T-helper 2 cell treated with Interferon-gamma antibody and Interleukin-4, amounts not matched to agents 100 ng/mL and 5 ng/mL, for 36 hours (primary cell): ENCODE measurements at regions not wholly inside any gene's neighbourhood (a gene's known extent, or its start where the extent isn't known, plus 50 kb on each side); places are given as distances from the start of the nearest gene placed in this dataset.

Experiments used
- intact Hi-C: fragments of 100-400 bp; cut with micrococcal nuclease; formaldehyde crosslinking; loops from one replicate; pipeline ENCODE4 v1.15.1; 2023

DNA sequence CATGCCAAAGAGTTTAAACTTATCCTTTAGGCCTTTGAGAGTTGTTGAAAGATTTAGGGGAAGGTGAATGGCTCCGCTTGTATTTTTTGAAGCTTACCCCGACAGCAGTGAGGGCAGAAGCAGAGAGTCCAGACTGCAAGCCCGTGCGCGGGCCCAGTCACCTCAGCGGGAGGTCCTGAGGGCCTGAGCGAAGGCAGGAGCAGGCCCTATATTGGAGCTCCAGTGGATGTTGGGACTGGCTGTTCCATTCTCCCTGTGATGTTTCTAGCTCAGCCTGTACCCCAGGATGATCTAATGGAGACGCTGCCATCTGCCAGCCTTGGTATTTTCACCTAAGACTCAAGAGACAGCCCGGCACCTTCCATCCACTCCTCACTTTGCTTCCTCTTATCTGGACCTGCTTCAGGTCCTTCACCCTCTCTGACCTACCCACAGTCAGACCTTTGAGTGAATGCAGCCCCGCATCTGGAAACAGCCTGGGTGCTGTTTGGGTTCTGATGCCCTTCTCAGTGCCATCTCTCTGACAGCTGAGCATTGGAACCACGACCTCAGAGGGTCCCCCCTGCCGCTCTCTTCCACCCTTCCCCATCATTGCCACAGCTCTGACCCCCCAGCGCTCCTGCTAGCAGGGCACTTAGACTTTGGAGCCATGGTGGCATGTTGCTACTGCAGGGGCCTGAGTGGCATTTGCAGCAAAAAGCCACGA, 628.2 kb upstream of the CADM1 start:
- intact Hi-C loops: no loop called here

DNA sequence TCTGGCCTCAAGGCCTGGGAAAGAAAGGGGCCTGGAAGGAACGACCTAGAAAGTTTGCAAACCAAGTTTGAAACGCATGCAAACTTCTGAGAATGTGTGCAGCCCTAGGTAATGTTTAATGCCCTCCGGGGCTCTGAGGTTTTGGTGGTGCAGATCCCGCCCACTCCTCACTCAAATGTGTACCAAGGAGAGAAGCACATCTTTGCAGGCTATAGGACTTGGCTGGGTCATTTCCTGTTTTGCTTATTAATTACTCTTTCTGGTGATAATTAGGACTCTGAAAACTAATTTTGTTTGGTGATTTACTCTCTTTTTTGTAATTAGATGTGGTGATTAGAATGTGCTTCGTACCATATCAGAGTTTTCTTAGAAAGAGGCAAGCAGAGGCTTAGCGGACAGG, 625.9 kb upstream of the CADM1 start:
- intact Hi-C loops: no loop called here

DNA sequence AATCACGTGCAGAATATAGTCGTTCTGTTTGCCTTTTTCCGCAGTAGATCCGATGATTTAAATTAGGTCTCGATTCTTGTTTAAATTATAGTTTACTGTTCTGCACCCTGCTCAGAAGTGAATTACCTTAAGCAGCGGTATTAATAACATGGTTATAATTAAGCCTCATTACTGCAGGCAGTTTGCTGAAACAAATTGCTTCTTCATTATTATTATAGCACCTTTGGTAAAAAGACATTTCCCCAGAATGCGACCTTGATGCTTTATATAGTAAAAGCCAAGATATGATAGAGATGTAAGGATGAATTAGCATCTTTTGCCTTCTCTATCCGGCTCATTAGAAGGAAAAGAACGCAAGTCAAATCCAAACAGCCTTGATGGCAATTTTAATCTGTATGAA, 625.2 kb upstream of the CADM1 start:
- intact Hi-C loops: no loop called here

DNA sequence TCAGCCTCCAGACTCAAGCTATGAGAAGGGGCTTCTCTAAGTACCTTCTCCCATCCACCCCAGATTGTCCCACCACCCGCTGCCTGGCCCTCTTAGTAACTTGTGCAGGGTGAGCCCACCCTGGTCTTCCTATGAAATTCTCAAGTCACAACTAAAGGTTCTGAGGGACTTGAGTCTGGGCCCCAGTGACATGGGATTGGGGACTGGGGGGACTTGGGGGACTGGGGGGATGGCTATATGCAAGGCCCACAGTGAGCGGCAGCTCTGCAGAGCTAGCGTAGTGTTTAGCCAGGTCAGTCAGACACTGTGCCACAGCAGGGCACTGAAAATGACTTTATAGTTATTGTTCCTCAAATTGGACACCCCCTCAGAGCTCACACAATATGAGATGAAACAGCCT, 622.3 kb upstream of the CADM1 start:
- intact Hi-C loops: no loop called here

DNA sequence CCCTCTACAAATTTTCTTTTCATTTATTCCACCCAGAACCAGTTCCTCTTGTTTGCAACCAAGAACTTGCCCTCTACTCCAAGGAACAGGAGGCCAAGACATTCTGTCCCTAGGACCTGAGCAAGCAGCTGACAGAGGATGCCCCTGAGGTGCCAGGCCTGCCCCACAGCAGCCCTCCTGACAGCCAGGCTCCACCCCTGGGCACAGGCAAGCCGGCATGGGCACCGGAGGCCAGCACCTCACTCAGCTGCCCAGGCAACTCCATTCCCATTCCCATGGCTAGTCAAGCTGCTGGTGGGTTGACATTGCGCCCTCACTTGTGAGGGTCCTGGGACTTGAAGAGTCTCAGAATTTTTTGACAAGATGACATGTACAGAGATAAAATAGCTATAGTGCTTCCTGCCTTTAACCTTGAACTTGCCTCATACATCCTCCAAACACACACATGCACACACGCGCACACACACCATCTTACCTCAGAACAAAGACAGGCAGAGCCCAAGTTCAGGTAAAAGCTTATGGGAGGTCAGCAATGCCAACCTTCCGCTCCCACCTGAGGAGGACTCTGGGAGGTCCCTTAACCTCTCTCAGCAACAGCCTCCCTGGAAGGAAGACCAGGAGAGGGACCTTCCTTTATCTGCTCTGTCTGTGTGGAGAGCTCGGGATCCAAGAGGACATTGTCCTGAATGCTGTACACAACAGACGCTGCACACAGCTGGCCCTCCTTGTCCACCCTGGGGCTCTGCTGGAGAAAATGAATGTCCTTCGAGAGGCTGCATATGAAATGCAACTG, 620.9 kb upstream of the CADM1 start:
- intact Hi-C loops: no loop called here

DNA sequence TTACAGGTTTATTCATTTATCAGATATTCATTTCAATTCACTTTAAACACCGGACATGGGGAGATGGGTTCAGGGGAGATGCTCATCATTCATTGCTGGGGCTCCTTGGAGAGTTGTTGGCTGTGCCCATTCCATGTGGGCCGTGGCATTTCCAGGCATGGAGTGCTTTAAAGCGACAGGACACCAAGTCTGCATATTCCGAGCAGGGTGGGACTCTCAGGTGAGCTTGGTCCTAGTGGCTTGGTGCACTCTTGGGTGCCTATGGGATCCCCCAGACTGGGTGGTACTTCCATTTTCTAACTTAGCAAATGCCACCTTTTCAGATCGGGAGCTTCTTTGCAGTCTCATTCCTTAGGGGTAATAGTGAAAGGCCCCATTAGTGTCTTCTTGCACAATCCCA, 619.5 kb upstream of the CADM1 start:
- intact Hi-C loops: no loop called here

DNA sequence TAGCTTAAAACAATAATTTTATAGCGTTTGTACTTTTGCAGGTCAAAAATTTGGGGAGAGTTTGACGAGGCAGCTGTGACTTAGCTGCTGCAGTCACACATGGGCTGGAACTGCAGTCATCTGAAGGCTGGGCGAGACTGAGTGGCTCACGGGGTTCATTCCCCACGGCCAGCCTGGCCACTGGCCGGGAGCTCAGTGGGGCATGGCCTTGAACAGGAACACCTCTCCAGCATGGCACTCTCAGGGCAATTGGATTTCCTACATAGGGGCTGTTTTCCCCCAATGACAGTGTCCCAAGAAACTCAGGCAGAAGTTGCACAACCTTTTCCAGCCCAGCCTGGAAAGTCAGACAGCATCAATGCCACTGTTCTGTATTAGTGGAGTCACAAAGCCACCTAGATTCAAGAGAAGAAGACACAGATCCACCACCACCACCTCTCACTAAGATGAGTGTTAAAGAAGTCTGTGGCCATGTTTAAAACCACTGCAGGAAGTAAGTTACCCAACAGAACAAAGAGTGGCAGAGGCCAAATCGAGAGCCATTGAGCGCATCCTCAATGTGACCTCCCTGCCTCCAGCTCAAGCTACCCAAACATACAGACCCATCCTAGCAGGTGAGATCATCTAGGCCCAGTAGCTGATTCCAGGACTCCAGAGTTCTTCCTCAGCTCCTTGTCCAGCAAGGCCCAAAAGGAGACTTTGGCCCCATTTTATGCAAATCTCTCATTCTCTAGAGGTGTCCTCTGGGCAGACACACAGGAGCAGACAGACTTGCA, 618.7 kb upstream of the CADM1 start:
- intact Hi-C loops: no loop called here

DNA sequence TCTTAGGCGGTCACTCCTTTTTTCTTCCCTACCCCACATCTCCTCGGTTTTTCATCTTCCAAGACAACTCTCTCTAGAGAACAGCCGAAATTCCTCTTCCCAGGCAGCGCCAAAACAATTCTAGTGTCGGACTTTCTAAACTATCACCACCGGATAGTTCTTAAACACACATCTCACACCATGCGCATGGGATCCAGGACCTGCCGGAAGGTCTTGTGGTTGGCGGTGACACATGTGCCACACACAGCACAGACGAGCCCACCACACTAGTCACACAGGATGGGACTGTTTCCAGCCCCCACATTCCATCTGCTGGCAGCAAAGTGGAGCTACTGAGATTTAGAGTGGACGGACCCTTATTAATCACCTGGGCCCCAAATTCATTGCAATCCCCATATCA, 614.9 kb upstream of the CADM1 start:
- intact Hi-C loops: no loop called here

DNA sequence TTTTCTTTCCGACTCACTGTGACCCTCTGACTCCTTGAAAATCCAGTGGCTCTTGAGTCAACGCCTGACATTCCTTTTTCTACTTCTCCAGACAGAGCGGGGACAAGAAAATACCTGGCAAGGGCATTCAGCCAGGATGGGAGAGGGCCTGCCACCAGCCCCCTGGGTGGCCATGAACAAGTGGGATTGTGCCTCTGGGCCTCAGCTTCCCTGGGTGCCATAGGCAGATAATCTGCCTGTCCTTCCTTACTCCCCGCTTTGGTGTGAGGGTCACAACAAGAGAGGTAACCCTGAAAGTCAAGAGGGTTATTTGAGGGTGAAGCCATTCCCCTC, 613.9 kb upstream of the CADM1 start:
- intact Hi-C loops: no loop called here

DNA sequence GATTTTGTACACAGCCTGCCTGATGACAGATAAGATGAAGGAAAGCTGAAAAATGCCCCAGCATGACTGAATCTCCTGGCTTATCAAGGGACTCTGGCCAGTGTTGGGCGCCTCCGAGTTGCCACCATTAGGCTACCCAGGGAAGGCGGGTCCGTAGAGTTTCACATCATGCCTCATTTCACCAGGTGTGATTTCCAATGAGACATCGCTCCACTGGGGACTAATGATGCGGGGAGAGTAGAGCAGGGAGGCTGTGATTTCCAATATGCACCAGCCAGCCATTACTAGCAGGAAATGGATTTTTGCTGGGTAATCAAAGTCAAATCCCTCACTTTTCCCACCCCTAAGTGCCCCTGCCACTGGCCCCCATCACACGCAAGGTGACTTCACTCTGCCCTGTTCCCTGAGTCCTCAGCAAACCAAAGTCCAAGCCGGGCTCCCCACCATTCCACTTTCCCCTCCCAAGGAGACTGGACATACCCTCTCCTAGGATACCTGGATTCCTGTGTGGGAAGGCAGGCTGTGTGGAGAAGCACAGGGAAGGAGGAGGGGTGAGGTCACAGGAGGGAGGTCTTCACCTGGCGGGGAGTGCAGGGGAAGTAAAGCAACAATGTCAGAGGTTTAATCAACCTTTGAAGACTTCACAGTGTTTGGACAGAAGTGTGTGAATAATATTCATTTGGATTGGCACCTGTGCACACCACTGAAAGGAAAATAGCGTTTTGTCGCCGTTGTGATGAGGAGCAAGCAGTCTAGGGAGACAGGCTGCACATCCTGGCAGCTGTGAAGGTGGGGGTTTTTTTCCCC, 613.3 kb upstream of the CADM1 start:
- intact Hi-C loops: no loop called here

DNA sequence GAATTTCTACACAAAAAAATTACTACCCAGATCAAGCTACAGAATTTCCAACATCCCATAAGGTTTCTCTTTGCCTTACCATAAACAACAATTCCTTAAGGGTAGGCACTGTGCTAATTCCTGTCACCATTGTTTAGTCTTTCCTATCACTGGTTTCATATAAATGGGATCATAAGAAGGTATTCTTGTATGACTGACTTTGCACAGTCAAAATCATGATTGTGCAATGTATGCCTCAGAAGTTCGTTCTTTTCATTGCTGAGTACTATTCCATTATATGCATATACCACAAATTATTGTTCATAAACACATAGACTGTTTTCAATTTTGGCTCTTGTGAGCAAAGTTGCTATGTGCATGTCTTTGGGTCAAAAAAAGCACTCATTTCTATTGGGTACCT, 611.6 kb upstream of the CADM1 start:
- intact Hi-C loops: no loop called here

DNA sequence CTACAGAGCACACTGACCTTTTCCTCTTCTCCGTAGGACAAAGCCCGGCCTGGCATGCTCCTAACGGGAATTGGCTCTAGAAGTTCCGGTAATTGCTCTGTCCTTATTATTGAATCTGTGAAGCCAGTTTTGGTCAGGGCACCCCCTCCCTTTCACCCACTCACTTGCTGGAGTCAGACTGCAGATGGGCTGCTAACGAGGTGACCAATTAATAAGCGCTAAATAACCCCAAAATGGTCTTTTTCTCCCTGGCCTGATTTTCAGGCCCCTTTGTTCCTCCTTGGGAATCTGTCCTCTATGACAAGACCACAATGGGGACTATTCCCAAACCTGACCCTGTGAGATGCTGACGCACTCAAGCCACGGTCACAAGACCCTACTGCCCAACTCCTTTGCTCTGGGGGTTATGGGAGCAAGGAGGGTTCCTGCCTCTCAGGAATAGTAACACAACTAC, 610.0 kb upstream of the CADM1 start:
- intact Hi-C loops: no loop called here

DNA sequence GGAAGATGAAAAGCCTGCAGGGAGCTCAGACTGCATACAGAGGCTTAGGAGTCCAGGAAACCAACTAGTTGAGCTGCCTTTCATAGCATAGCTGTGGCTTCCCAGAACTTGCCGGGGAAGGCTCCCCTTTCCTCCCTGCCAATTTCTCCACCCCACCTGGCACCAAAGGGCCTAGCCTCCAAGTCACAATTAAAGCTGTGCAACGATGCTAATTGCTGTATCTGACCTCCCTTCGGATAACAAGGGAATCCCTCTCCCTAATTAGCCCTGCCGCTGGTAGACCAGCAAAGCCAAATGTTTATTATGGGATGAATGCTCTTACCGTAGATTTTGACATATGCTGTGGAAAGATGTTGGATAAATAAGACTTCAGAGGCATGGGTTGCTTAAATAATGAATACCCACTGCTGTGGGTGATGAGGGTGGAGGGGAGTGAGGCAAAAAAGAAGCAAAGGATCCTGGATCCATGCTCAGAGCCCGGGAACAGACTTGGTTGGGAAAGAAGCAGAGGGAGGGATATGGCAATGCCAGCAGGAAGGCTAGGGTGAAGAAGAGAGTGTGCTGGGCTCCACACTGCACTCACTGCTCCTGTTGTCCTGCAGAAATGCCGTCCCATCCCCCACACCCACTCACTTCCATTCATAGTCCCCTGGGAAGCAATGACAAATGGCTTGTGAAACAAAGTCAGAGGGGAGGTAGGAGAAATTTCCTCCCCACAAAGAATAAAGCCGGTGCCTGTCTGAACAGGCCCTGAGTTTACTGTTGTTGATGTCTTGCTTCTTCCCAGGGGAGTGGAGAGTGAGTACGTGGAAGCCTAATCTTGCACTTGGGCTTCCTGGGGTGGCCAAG, 608.1 kb upstream of the CADM1 start:
- intact Hi-C loops: no loop called here

DNA sequence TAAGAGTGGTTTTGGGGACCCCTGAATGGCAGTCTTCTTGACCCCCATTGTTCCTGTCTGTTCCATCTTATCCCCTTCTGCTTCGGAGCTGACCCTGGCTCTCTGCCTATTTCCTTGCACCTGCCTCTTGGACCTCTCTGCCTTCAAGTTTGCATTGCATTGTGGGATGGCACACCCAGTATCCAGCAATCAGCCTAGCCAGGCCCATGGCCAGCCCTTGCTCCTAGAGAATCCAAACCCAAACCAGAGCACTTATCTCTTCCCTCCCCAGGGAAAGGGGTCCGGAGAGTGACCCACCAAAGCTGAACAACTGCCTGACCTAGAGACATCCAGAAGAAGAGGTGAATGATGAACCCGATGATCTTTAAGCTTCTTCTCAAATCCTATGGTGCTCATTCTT, 607.3 kb upstream of the CADM1 start:
- intact Hi-C loops: no loop called here

DNA sequence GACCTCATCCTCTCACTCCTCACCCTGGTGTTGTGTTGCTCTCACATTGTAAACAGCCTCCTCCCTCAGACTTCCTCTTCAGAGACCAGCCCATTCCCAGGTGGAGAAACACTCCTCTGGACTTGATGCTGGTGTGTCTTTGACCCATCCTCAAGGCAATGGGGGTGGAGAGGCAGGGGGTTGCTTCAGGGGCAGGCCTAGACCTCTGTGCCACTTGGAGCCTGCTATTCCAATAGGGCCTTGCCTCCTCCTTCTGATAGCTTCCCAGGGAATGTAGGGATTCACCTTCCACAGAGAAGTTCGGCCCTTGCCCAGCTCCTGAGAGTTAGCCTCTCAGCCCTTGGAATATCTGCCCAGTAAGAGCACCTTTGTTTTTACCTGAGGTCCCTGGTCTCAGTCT, 606.6 kb upstream of the CADM1 start:
- intact Hi-C loops: no loop called here

DNA sequence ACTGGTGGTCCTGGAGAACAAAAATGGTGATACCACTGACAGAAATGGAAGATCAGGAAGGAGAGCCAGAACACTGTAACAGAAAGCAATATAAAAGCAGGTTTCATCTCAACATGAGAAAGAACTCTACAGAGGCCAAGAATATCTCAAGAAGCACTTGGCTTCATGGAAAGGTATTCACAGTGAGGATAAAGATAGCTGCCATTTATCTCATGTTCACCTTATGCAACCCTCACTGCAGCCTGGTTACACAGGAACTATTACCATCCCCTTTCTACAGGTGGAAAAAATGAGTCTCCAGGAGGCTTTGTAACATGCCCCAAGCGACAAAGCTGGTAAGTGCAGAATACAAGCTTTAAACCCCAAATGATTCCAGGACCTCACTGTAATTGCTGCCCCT, 606.1 kb upstream of the CADM1 start:
- intact Hi-C loops: no loop called here

DNA sequence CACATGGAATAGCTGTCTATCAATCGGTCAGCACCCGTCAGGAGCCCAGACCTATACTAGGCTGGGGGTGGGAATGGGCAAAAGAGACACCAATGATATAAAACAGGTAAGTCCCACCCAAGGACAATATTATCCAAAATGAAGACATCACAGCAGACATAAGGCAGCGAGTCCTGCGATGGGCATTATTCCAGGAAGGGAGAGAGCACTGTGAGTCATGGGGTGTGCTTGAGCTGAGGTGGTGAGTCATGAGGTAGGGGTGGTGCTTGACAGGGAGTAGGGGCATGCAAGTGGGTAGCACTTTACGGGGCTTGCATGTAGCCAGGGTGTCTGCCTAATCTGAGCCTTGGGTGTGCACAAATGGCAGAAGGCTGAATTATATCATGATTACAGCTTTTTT, 605.0 kb upstream of the CADM1 start:
- intact Hi-C loops: no loop called here

DNA sequence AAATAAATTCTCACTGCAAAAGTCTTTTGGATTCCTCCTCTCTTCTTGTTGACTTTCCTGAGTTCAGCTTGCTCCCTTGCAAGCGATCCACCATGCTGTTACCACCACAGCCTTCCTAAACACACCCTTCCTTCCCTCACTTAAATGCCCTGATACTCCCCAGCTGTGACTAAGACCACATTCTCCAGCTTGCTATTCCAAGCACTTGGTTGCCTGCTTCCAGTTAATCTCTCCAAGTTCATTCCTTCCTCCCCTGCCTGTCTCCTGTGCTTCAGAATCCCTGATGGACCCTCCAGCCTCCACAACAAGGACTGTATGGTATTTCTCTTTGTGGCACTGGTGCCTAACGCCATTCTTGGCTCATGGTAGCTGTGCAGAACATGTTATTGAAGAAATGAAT, 603.9 kb upstream of the CADM1 start:
- intact Hi-C loops: no loop called here

DNA sequence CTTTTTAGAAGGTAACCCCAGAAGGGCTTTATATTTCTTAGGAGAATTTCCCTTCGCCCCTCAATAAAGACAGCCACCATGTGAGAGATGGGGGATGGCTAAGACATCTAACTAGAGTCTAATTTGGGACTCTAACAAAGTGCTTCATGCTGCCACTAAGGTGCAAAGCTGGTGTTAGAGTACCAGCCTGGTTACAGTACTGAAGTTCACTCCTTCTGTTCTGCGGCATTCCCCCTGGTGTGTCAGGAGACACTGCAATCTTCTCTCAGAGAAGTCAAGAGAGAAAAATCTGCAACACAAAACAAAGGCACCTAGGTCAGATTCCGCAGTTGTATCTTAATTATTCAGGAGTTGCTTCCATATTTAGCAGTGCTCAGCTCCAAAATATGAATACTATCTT, 603.0 kb upstream of the CADM1 start:
- intact Hi-C loops: no loop called here

DNA sequence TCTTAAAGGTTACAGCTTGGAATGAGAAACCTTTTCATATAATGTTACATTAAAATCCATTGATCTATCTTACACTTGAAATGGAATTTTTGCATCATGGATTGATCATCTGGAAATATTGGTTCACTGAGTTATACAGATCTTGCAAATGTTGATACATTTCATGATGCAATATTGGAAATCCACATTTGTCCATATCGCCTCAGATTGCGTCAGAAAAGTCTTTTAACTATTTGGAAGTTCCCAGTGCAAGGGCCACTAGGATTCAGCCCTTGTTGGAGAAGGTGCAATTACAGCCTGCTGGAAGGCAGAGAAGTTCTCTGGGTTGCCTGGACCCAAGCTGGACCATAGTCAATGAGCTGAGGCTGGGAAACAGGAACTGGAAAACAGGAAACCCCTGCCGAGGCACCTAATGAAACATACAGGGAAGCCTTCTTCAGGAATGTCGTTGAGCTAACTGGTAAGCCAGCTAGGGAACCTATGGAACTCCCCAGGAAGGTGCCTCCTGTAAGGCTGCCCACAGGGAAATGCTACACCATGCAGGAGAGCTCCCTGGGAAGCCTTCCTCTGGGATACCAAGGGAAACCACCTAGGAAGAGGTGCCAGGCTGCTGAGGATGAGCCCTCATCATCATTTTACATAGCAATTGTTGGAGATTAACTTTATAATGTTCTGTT, 600.4 kb upstream of the CADM1 start:
- intact Hi-C loops: no loop called here
